Mesenchymal stem cell (in vitro differentiated cells and primary cell): ENCODE measurements at regions not wholly inside any gene's neighbourhood (a gene's known extent, or its start where the extent isn't known, plus 50 kb on each side); places are given as distances from the start of the nearest gene placed in this dataset.
A peak's percentile ranks its signal among the peaks of the same experiment; 100 is the strongest.

Source experiments
- DNase-seq: peaks from one replicate; pipeline ENCODE4 v3.0.0-alpha.2; 2013
- H2AFZ ChIP-seq: one replicate; pipeline ENCODE4 v1.6.1; 2013; ENCODE audit warnings: low read depth, mild to moderate bottlenecking, control low read depth, inconsistent platforms, low read length, moderate library complexity
- H2AK5ac ChIP-seq: 2 replicates; pipeline ENCODE4 v1.6.1; 2013; ENCODE audit warnings: low read length, moderate library complexity, mild to moderate bottlenecking, inconsistent platforms; ENCODE audit not compliant: severe bottlenecking
- H2BK120ac ChIP-seq: one replicate; pipeline ENCODE4 v1.6.1; 2013; ENCODE audit warnings: low read depth, mild to moderate bottlenecking, inconsistent platforms, low read length, moderate library complexity
- H2BK12ac ChIP-seq, 2 experiments: one replicate each; pipeline ENCODE4 v1.6.1; 2013; ENCODE audit warnings: inconsistent platforms in 2 of 2, low read length in 2 of 2, mild to moderate bottlenecking in 2 of 2, moderate library complexity in 2 of 2, control low read depth in 1 of 2
- H2BK15ac ChIP-seq: one replicate; pipeline ENCODE4 v1.6.1; 2013; ENCODE audit warnings: mild to moderate bottlenecking, low read depth, inconsistent platforms; ENCODE audit not compliant: poor library complexity, severe bottlenecking
- H2BK5ac ChIP-seq: 2 replicates; pipeline ENCODE4 v1.6.1; 2013; ENCODE audit warnings: low read depth, mild to moderate bottlenecking, low read length, control low read depth, inconsistent platforms; ENCODE audit not compliant: poor library complexity, severe bottlenecking
- H3K14ac ChIP-seq, 2 experiments: one replicate each; pipeline ENCODE4 v1.6.1; 2013; ENCODE audit warnings: inconsistent platforms in 2 of 2, low read length in 2 of 2, control low read depth in 1 of 2, mild to moderate bottlenecking in 1 of 2, moderate library complexity in 1 of 2
- H3K18ac ChIP-seq, 2 experiments: one replicate each; pipeline ENCODE4 v1.6.1; 2013; ENCODE audit warnings: inconsistent platforms in 2 of 2, low read length in 2 of 2, control low read depth in 1 of 2, low read depth in 1 of 2, mild to moderate bottlenecking in 1 of 2
- H3K23ac ChIP-seq, 2 experiments: one replicate each; pipeline ENCODE4 v1.6.1; 2013; ENCODE audit warnings: inconsistent platforms in 2 of 2, low read length in 2 of 2, mild to moderate bottlenecking in 2 of 2, moderate library complexity in 2 of 2, control low read depth in 1 of 2
- H3K27ac ChIP-seq: 2 replicates; pipeline ENCODE4 v1.5.1; 2013; ENCODE audit warnings: mild to moderate bottlenecking, moderate library complexity, low read length, control low read depth, inconsistent platforms; ENCODE audit not compliant: poor library complexity, severe bottlenecking
- H3K27me3 ChIP-seq, 2 experiments: 2 replicates each; pipeline versions ENCODE4 v1.6.1 to v1.7.0; 2013; ENCODE audit warnings: low read length in 2 of 2, mild to moderate bottlenecking in 2 of 2, moderate library complexity in 2 of 2, control low read depth in 1 of 2, inconsistent platforms in 1 of 2; ENCODE audit not compliant: control insufficient read depth in 1 of 2, insufficient read depth in 1 of 2
- H3K36me3 ChIP-seq, 2 experiments: 2 replicates each; pipeline versions ENCODE4 v1.6.1 to v1.7.0; 2013; ENCODE audit warnings: low read length in 2 of 2, control low read depth in 1 of 2, inconsistent platforms in 1 of 2, low read depth in 1 of 2, mild to moderate bottlenecking in 1 of 2; ENCODE audit not compliant: insufficient read depth in 2 of 2, control insufficient read depth in 1 of 2
- H3K4ac ChIP-seq, 2 experiments: one replicate each; pipeline ENCODE4 v1.6.1; 2013; ENCODE audit warnings: inconsistent platforms in 2 of 2, low read length in 2 of 2, mild to moderate bottlenecking in 2 of 2, moderate library complexity in 2 of 2, control low read depth in 1 of 2, low read depth in 1 of 2
- H3K4me1 ChIP-seq: 2 replicates; pipeline ENCODE4 v1.6.1; 2013; ENCODE audit warnings: low read depth, low read length, control low read depth; ENCODE audit not compliant: control insufficient read depth, insufficient read depth
- H3K4me2 ChIP-seq: 2 replicates; pipeline ENCODE4 v1.6.1; 2013; ENCODE audit warnings: low read length, mild to moderate bottlenecking, inconsistent platforms; ENCODE audit not compliant: poor library complexity, severe bottlenecking
- H3K4me3 ChIP-seq, 2 experiments: 2 replicates each; pipeline versions ENCODE4 v1.5.1 to v1.7.0; 2013; ENCODE audit warnings: low read length in 2 of 2, mild to moderate bottlenecking in 2 of 2, control low read depth in 1 of 2, low read depth in 1 of 2; ENCODE audit not compliant: insufficient read depth in 1 of 2
- H3K79me1 ChIP-seq: replicated peaks from 2 replicates; pipeline ENCODE4 v1.6.1; 2013; ENCODE audit warnings: mild to moderate bottlenecking, control low read depth, low read length, inconsistent platforms; ENCODE audit not compliant: poor library complexity, severe bottlenecking
- H3K9ac ChIP-seq: 2 replicates; pipeline ENCODE4 v1.7.0; 2013; ENCODE audit warnings: mild to moderate bottlenecking, low read length, moderate library complexity
- H3K9me3 ChIP-seq: 2 replicates; pipeline ENCODE4 v1.7.0; 2013; ENCODE audit warnings: mild to moderate bottlenecking, low read length; ENCODE audit not compliant: control insufficient read depth
- H4K8ac ChIP-seq: one replicate; pipeline ENCODE4 v1.6.1; 2013; ENCODE audit warnings: inconsistent platforms, mild to moderate bottlenecking, low read length, moderate library complexity
- H4K91ac ChIP-seq: one replicate; pipeline ENCODE4 v1.6.1; 2013; ENCODE audit warnings: mild to moderate bottlenecking, low read length, inconsistent platforms
- WGBS: methylation state at CpG from one replicate; pipeline ENCODE4 v1.1.7; 2013; ENCODE audit warnings: mixed read lengths; 5-methylcytosine and 5-hydroxymethylcytosine counted together

DNA sequence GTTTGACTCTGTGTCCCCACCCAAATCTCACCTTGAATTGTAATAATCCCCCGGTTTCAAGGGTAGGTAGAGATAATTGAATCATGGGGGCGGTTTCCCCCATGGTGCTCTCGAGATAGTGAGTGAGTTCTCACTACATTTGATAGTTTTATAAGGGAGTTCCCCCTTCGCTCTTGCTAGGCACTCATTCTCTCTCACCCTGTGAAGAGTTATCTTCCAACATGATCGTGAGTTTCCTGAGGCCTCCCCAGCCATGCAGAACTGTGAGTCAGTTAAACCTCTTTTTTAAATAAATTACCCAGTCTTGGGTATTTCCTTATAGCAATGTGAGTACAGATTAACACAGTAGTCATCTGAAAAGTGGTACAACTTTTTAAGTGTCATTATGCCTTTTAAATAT, 913.5 kb upstream of the LRRN3 start:
- no peak overlapping the region for H2AFZ ChIP-seq
- H3K18ac ChIP-seq: no peak overlapping the region
- H3K27me3 ChIP-seq: no peaks in the 10 kb centered on the region
- H3K36me3 ChIP-seq: no peaks in the 10 kb centered on the region
- no peak overlapping the region for H2BK15ac ChIP-seq
- H3K9ac ChIP-seq: no peak overlapping the region
- no peak overlapping the region for H2BK12ac ChIP-seq
- no peak overlapping the region for H3K14ac ChIP-seq
- H2AK5ac ChIP-seq: no peak overlapping the region
- H2BK120ac ChIP-seq: no peak overlapping the region
- H3K79me1 ChIP-seq: no peaks in the 10 kb centered on the region
- no peak overlapping the region for H3K23ac ChIP-seq
- DNase-seq: no peak
- no peak overlapping the region for H2BK5ac ChIP-seq
- H3K4me1 ChIP-seq: no peaks in the 10 kb centered on the region
- H3K4me2 ChIP-seq: no peak overlapping the region
- H3K9me3 ChIP-seq: no peaks in the 10 kb centered on the region
- no peak overlapping the region for H4K8ac ChIP-seq
- H3K4ac ChIP-seq: no peak overlapping the region
- no peak overlapping the region for H4K91ac ChIP-seq
- WGBS: 81% methylated on average over 3 of the region's 5 CpGs
- no peak overlapping the region for H3K4me3 ChIP-seq
- no peak overlapping the region for H3K27ac ChIP-seq

DNA sequence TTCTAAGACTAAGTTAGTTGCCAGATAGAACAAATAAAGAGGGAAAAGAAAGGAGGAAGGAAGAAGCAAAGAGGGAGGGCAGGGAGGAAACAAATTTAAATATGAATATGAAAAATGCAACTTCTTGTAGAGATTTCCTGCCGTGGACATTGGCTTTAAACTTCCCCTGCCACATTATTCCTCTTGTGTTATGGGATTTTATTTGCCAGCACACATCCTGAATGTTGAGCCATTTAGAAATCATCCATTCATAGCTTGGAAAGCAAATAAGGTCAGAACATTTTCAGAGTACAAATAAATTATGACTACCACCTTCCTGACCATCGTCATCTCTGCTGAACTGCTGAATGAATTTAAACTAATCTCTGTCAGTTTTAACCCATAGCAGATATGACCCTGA, 911.9 kb upstream of the LRRN3 start:
- peak; percentile 10 for DNase-seq
- WGBS: 36% methylated on average over 2 of the region's 2 CpGs
- H3K9ac ChIP-seq: no peak overlapping the region
- H4K91ac ChIP-seq: no peak overlapping the region
- no peak overlapping the region for H2BK12ac ChIP-seq
- H3K4me2 ChIP-seq: no peak overlapping the region
- no peak overlapping the region for H3K23ac ChIP-seq
- no peaks in the 10 kb centered on the region for H3K79me1 ChIP-seq
- H3K27me3 ChIP-seq: no peaks in the 10 kb centered on the region
- H3K9me3 ChIP-seq: no peaks in the 10 kb centered on the region
- H2BK5ac ChIP-seq: no peak overlapping the region
- no peak overlapping the region for H2AK5ac ChIP-seq
- H3K4me1 ChIP-seq: no peaks in the 10 kb centered on the region
- no peak overlapping the region for H3K14ac ChIP-seq
- no peak overlapping the region for H2BK120ac ChIP-seq
- H3K36me3 ChIP-seq: no peaks in the 10 kb centered on the region
- no peak overlapping the region for H3K27ac ChIP-seq
- H2BK15ac ChIP-seq: no peak overlapping the region
- no peak overlapping the region for H3K4ac ChIP-seq
- H4K8ac ChIP-seq: no peak overlapping the region
- H3K18ac ChIP-seq: no peak overlapping the region
- H3K4me3 ChIP-seq: no peak overlapping the region
- H2AFZ ChIP-seq: no peak overlapping the region

DNA sequence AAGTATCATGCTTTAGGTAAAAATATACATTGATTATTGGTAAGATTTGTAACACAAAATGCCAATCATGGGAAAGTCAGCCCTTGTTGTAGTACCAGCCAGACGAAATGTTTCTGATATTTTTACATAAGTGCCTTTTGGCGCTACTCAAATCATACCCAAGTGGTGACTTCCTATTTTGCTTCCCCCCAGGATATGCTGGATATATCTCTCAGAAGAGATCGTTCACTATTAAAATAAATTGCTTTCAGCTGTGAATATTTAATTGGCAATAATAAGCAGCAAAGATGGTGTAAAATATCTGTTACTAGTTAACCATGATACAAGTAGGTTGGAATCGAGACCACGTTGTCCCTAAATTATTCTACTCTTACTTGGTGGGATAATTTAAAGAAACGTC, 909.2 kb upstream of the LRRN3 start:
- no peak overlapping the region for H3K4ac ChIP-seq
- H3K4me1 ChIP-seq: no peaks in the 10 kb centered on the region
- no peaks in the 10 kb centered on the region for H3K36me3 ChIP-seq
- no peak for DNase-seq
- no peak overlapping the region for H3K14ac ChIP-seq
- H3K27me3 ChIP-seq: no peaks in the 10 kb centered on the region
- H2BK5ac ChIP-seq: no peak overlapping the region
- no peak overlapping the region for H2BK120ac ChIP-seq
- no peak overlapping the region for H3K27ac ChIP-seq
- no peaks in the 10 kb centered on the region for H3K9me3 ChIP-seq
- no peak overlapping the region for H2BK12ac ChIP-seq
- H3K9ac ChIP-seq: no peak overlapping the region
- H3K79me1 ChIP-seq: no peaks in the 10 kb centered on the region
- no peak overlapping the region for H3K4me3 ChIP-seq
- no peak overlapping the region for H3K18ac ChIP-seq
- no peak overlapping the region for H4K8ac ChIP-seq
- no peak overlapping the region for H3K4me2 ChIP-seq
- WGBS: 100% methylated on average over 1 of the region's 6 CpGs
- H2AFZ ChIP-seq: no peak overlapping the region
- no peak overlapping the region for H4K91ac ChIP-seq
- no peak overlapping the region for H2BK15ac ChIP-seq
- H2AK5ac ChIP-seq: no peak overlapping the region
- H3K23ac ChIP-seq: no peak overlapping the region

DNA sequence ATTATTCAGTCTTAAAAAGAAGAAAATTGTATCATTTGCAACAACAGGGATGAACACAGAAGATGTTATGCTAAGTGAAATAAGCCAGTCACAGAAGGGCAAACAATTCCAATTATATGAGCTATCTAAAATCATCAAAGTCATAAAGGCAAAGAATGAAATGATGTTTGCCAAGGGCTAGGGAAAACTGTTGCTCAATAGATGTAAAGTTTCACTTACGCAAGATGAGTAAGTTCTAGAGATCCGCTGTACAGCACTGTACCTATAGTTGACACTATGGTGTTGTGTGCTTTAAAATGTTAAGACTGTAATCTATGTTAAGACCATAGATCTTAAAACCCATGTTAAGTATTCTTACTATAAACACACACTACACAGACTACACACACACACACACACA, 904.6 kb upstream of the LRRN3 start:
- H3K4me3 ChIP-seq: no peak overlapping the region
- no peak overlapping the region for H3K23ac ChIP-seq
- no peak overlapping the region for H2BK12ac ChIP-seq
- no peaks in the 10 kb centered on the region for H3K36me3 ChIP-seq
- H3K18ac ChIP-seq: no peak overlapping the region
- no peak overlapping the region for H3K4me2 ChIP-seq
- no peak overlapping the region for H3K14ac ChIP-seq
- no peak overlapping the region for H4K8ac ChIP-seq
- no peak overlapping the region for H2AFZ ChIP-seq
- H3K9ac ChIP-seq: no peak overlapping the region
- peaks cover 6% of the 10 kb centered on the region for H3K9me3 ChIP-seq
- no peaks in the 10 kb centered on the region for H3K27me3 ChIP-seq
- H2AK5ac ChIP-seq: no peak overlapping the region
- no peak overlapping the region for H2BK15ac ChIP-seq
- H2BK5ac ChIP-seq: no peak overlapping the region
- H4K91ac ChIP-seq: no peak overlapping the region
- H2BK120ac ChIP-seq: no peak overlapping the region
- no peak for DNase-seq
- no peaks in the 10 kb centered on the region for H3K79me1 ChIP-seq
- WGBS: 90% methylated on average over 2 of the region's 2 CpGs
- no peak overlapping the region for H3K27ac ChIP-seq
- H3K4ac ChIP-seq: no peak overlapping the region
- no peaks in the 10 kb centered on the region for H3K4me1 ChIP-seq
